ENCODE measurements at regions not wholly inside any gene's neighbourhood (a gene's known extent, or its start where the extent isn't known, plus 50 kb on each side); places are given as distances from the start of the nearest gene placed in this dataset.

DNA sequence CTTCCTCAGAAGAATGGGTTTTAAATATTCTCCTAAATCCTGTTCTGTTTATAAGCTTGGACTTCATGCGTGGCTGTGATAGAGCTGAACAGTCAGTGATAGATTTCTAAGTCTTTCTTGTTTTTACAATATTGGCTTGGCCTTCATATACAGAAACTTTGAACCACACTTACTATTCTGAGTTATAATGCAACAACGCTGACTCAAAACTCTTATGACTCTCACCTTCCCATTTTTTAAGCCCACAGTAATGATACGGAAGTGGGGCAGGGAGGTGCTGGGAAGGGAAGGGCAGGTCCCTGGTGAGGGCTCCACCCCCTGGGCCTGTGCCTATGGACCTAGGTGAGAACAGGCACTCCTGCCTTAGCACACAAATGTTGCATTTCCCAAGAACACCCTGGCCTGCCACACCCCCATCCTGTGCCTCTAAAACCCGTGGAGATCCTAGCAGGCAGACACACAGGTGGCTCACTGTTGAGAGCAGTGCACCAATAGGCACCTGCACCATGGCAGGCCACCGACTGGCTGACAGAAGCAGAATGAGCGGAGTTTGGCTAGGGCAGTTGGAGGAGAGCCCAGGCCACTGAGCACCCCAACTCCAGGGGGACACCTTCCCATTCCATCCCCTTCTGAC is 376.7 kb downstream of the GABRG2 start:
- DNase-seq (ENCODE audit: low spot score) (no peak), ATAC-seq (no peak)
- ChIA-PET CTCF (no interaction called here), POLR2A (no interaction called here)
- TF ChIP-seq FOXP1 (CRISPR knock-in tag; IDR thresholded peaks at IDR 0.05; ENCODE audit: borderline replicate concordance): no peak
- TF ChIP-seq EMX1 (CRISPR knock-in tag; IDR thresholded peaks at IDR 0.05): no peak
- no peak for TF ChIP-seq ELF4 (CRISPR knock-in tag; IDR thresholded peaks at IDR 0.05; ENCODE audit: low read depth)
- no peak for TF ChIP-seq ZNF396 (CRISPR knock-in tag; IDR thresholded peaks at IDR 0.05; ENCODE audit: borderline replicate concordance)
- TF ChIP-seq GABPB1 (CRISPR knock-in tag; IDR thresholded peaks at IDR 0.05): no peak
- no peak for TF ChIP-seq ZNF219 (CRISPR knock-in tag; IDR thresholded peaks at IDR 0.05; ENCODE audit: borderline replicate concordance)
- no peak for TF ChIP-seq NFE2L1 (CRISPR knock-in tag; IDR thresholded peaks at IDR 0.05)
- Mint-ChIP-seq H3K4me1 (no peaks in the 10 kb centered on the region), H3K36me3 (no peaks in the 10 kb centered on the region), H3K9me3 (no peaks in the 10 kb centered on the region), H3K27ac (no peak overlapping the region), H3K27me3 (ENCODE audit: low read depth) (no peaks in the 10 kb centered on the region), H3K4me3 (no peak overlapping the region)

DNA sequence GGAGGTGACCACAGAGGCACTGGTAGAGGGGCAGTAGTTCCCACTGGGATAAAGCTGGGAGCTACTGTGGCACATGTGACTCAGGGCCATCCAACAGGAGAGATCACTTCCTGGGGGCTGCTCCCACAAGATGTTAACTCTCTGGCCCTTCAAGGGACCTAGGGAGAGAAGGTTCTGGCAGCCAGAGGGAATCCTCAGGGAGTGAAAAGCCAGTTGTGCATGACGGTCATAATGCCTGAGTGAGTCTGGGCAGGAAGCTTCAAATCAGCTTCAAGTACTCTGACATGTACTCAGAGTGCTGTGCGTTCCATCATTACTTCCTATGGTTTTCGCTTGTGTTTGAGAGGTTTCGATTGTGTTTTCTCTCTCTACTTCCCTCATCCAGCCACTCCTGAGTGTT is 388.5 kb downstream of the GABRG2 start:
- no peaks in the 10 kb centered on the region for H3K27me3 Mint-ChIP-seq (ENCODE audit: low read depth)
- CTCF ChIA-PET: no interaction called here
- no peak for ATAC-seq
- no peak overlapping the region for H3K4me3 Mint-ChIP-seq
- H3K9me3 Mint-ChIP-seq: peaks cover 38% of the 10 kb centered on the region
- peaks cover 14% of the 10 kb centered on the region for H3K36me3 Mint-ChIP-seq
- H3K27ac Mint-ChIP-seq: no peak overlapping the region
- POLR2A ChIA-PET: no interaction called here
- no peak for DNase-seq (ENCODE audit: low spot score)
- no peaks in the 10 kb centered on the region for H3K4me1 Mint-ChIP-seq
- TF ChIP-seq SMAD3 (CRISPR knock-in tag; IDR thresholded peaks at IDR 0.05; ENCODE audit: borderline replicate concordance) (no peak), ATF1 (CRISPR knock-in tag; IDR thresholded peaks at IDR 0.05) (no peak), TP53 (CRISPR knock-in tag; IDR thresholded peaks at IDR 0.05) (no peak), ZNF232 (CRISPR knock-in tag; IDR thresholded peaks at IDR 0.05) (no peak), OVOL2 (CRISPR knock-in tag; IDR thresholded peaks at IDR 0.05; ENCODE audit: borderline replicate concordance) (no peak), JAZF1 (CRISPR knock-in tag; IDR thresholded peaks at IDR 0.05) (no peak), NFYB (CRISPR knock-in tag; conservative IDR thresholded peaks at IDR 0.05; ENCODE audit: low read depth) (no peak), ELF4 (CRISPR knock-in tag; IDR thresholded peaks at IDR 0.05; ENCODE audit: low read depth) (no peak), GTF2I (CRISPR knock-in tag; conservative IDR thresholded peaks at IDR 0.05) (no peak)
- TF ChIP-seq, protein P1, sequence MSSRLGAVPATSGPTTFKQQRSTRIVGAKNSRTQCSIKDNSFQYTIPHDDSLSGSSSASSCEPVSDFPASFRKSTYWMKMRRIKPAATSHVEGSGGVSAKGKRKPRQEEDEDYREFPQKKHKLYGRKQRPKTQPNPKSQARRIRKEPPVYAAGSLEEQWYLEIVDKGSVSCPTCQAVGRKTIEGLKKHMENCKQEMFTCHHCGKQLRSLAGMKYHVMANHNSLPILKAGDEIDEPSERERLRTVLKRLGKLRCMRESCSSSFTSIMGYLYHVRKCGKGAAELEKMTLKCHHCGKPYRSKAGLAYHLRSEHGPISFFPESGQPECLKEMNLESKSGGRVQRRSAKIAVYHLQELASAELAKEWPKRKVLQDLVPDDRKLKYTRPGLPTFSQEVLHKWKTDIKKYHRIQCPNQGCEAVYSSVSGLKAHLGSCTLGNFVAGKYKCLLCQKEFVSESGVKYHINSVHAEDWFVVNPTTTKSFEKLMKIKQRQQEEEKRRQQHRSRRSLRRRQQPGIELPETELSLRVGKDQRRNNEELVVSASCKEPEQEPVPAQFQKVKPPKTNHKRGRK (CRISPR knock-in tag; IDR thresholded peaks at IDR 0.05; ENCODE audit: borderline replicate concordance): no peak
- TF ChIP-seq, protein P2, sequence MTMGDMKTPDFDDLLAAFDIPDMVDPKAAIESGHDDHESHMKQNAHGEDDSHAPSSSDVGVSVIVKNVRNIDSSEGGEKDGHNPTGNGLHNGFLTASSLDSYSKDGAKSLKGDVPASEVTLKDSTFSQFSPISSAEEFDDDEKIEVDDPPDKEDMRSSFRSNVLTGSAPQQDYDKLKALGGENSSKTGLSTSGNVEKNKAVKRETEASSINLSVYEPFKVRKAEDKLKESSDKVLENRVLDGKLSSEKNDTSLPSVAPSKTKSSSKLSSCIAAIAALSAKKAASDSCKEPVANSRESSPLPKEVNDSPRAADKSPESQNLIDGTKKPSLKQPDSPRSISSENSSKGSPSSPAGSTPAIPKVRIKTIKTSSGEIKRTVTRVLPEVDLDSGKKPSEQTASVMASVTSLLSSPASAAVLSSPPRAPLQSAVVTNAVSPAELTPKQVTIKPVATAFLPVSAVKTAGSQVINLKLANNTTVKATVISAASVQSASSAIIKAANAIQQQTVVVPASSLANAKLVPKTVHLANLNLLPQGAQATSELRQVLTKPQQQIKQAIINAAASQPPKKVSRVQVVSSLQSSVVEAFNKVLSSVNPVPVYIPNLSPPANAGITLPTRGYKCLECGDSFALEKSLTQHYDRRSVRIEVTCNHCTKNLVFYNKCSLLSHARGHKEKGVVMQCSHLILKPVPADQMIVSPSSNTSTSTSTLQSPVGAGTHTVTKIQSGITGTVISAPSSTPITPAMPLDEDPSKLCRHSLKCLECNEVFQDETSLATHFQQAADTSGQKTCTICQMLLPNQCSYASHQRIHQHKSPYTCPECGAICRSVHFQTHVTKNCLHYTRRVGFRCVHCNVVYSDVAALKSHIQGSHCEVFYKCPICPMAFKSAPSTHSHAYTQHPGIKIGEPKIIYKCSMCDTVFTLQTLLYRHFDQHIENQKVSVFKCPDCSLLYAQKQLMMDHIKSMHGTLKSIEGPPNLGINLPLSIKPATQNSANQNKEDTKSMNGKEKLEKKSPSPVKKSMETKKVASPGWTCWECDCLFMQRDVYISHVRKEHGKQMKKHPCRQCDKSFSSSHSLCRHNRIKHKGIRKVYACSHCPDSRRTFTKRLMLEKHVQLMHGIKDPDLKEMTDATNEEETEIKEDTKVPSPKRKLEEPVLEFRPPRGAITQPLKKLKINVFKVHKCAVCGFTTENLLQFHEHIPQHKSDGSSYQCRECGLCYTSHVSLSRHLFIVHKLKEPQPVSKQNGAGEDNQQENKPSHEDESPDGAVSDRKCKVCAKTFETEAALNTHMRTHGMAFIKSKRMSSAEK (CRISPR knock-in tag; IDR thresholded peaks at IDR 0.05; ENCODE audit: borderline replicate concordance): no peak
- TF ChIP-seq, protein P3, sequence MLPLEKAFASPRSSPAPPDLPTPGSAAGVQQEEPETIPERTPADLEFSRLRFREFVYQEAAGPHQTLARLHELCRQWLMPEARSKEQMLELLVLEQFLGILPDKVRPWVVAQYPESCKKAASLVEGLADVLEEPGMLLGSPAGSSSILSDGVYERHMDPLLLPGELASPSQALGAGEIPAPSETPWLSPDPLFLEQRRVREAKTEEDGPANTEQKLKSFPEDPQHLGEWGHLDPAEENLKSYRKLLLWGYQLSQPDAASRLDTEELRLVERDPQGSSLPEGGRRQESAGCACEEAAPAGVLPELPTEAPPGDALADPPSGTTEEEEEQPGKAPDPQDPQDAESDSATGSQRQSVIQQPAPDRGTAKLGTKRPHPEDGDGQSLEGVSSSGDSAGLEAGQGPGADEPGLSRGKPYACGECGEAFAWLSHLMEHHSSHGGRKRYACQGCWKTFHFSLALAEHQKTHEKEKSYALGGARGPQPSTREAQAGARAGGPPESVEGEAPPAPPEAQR (CRISPR knock-in tag; IDR thresholded peaks at IDR 0.05): no peak
- TF ChIP-seq, protein P4, sequence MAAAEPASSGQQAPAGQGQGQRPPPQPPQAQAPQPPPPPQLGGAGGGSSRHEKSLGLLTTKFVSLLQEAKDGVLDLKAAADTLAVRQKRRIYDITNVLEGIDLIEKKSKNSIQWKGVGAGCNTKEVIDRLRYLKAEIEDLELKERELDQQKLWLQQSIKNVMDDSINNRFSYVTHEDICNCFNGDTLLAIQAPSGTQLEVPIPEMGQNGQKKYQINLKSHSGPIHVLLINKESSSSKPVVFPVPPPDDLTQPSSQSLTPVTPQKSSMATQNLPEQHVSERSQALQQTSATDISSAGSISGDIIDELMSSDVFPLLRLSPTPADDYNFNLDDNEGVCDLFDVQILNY (CRISPR knock-in tag; IDR thresholded peaks at IDR 0.05): no peak
- TF ChIP-seq, protein P5, sequence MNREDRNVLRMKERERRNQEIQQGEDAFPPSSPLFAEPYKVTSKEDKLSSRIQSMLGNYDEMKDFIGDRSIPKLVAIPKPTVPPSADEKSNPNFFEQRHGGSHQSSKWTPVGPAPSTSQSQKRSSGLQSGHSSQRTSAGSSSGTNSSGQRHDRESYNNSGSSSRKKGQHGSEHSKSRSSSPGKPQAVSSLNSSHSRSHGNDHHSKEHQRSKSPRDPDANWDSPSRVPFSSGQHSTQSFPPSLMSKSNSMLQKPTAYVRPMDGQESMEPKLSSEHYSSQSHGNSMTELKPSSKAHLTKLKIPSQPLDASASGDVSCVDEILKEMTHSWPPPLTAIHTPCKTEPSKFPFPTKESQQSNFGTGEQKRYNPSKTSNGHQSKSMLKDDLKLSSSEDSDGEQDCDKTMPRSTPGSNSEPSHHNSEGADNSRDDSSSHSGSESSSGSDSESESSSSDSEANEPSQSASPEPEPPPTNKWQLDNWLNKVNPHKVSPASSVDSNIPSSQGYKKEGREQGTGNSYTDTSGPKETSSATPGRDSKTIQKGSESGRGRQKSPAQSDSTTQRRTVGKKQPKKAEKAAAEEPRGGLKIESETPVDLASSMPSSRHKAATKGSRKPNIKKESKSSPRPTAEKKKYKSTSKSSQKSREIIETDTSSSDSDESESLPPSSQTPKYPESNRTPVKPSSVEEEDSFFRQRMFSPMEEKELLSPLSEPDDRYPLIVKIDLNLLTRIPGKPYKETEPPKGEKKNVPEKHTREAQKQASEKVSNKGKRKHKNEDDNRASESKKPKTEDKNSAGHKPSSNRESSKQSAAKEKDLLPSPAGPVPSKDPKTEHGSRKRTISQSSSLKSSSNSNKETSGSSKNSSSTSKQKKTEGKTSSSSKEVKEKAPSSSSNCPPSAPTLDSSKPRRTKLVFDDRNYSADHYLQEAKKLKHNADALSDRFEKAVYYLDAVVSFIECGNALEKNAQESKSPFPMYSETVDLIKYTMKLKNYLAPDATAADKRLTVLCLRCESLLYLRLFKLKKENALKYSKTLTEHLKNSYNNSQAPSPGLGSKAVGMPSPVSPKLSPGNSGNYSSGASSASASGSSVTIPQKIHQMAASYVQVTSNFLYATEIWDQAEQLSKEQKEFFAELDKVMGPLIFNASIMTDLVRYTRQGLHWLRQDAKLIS (CRISPR knock-in tag; IDR thresholded peaks at IDR 0.05; ENCODE audit: borderline replicate concordance): no peak
- TF ChIP-seq, protein P6, sequence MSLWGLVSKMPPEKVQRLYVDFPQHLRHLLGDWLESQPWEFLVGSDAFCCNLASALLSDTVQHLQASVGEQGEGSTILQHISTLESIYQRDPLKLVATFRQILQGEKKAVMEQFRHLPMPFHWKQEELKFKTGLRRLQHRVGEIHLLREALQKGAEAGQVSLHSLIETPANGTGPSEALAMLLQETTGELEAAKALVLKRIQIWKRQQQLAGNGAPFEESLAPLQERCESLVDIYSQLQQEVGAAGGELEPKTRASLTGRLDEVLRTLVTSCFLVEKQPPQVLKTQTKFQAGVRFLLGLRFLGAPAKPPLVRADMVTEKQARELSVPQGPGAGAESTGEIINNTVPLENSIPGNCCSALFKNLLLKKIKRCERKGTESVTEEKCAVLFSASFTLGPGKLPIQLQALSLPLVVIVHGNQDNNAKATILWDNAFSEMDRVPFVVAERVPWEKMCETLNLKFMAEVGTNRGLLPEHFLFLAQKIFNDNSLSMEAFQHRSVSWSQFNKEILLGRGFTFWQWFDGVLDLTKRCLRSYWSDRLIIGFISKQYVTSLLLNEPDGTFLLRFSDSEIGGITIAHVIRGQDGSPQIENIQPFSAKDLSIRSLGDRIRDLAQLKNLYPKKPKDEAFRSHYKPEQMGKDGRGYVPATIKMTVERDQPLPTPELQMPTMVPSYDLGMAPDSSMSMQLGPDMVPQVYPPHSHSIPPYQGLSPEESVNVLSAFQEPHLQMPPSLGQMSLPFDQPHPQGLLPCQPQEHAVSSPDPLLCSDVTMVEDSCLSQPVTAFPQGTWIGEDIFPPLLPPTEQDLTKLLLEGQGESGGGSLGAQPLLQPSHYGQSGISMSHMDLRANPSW (CRISPR knock-in tag; conservative IDR thresholded peaks at IDR 0.05; ENCODE audit: low read depth): no peak

Measured in WTC11 (cell line).